H1 (cell line): ENCODE measurements at regions not wholly inside any gene's neighbourhood (a gene's known extent, or its start where the extent isn't known, plus 50 kb on each side); places are given as distances from the start of the nearest gene placed in this dataset.

Experiments
- CTCF ChIA-PET: fragments of 300-600 bp; sonication (Branson Sonifier 250); formaldehyde crosslinking; loops from one replicate; lab custom pipeline; 2021; ENCODE audit not compliant: partially characterized antibody; lab: Charles Lee
- POLR2A ChIA-PET: fragments of 300-600 bp; sonication (Branson Sonifier 250); formaldehyde crosslinking; loops from one replicate; lab custom pipeline; 2021; ENCODE audit warnings: inconsistent platforms; ENCODE audit not compliant: partially characterized antibody; lab: Charles Lee
- DNase-seq, 2 experiments: peaks; one replicate each; pipeline versions ENCODE4 v3.0.0 to v3.0.0-alpha.2; 2010 to 2022; ENCODE audit warnings: low spot score in 2 of 2, low read depth in 1 of 2, mixed read lengths in 1 of 2
- FAIRE-seq: peaks from 2 replicates; lab custom pipeline; 2011; peaks lifted over from hg19 to GRCh38; lab: Jason Lieb, UNC
- H2AFZ ChIP-seq: 2 replicates; pipeline ENCODE4 v1.8.1; 2012; ENCODE audit warnings: low read length, inconsistent platforms
- H2AK5ac ChIP-seq: 2 replicates; pipeline ENCODE4 v1.6.1; 2013; ENCODE audit warnings: low read depth, low read length
- H2BK120ac ChIP-seq: replicated peaks from 2 replicates; pipeline ENCODE3; 2013; ENCODE audit warnings: low read depth, low read length, inconsistent platforms
- H2BK12ac ChIP-seq: 2 replicates; pipeline ENCODE4 v1.6.1; 2013; ENCODE audit warnings: low read depth, low read length
- H2BK15ac ChIP-seq: 2 replicates; pipeline ENCODE4 v1.6.1; 2013; ENCODE audit warnings: low read length
- H2BK20ac ChIP-seq: 2 replicates; pipeline ENCODE4 v1.6.1; 2013; ENCODE audit warnings: low read length
- H2BK5ac ChIP-seq: 2 replicates; pipeline ENCODE4 v1.6.1; 2013; ENCODE audit warnings: low read depth, low read length
- H3K14ac ChIP-seq: 2 replicates; pipeline ENCODE4 v1.6.1; 2013; ENCODE audit warnings: inconsistent platforms; ENCODE audit not compliant: insufficient read length
- H3K18ac ChIP-seq: 2 replicates; pipeline ENCODE4 v1.6.1; 2013; ENCODE audit warnings: low read length; ENCODE audit errors: extremely low read depth
- H3K23ac ChIP-seq: 2 replicates; pipeline ENCODE4 v1.6.1; 2013; ENCODE audit warnings: inconsistent platforms; ENCODE audit not compliant: insufficient read length
- H3K23me2 ChIP-seq: 2 replicates; pipeline ENCODE4 v1.6.1; 2013; ENCODE audit warnings: low read depth, low read length
- H3K27ac ChIP-seq: 2 replicates; pipeline ENCODE4 v1.6.1; 2011; ENCODE audit warnings: low read depth, low read length, inconsistent platforms
- H3K27me3 ChIP-seq, 4 experiments: replicated peaks in 1 of 4; 1 replicate in 1 of 4; 2 replicates in 3 of 4; pipeline versions ENCODE4 v1.6.1 to v1.8.1; 2011 to 2013; ENCODE audit warnings: low read length in 3 of 4, mild to moderate bottlenecking in 3 of 4, inconsistent platforms in 2 of 4, mixed read lengths in 2 of 4, moderate library complexity in 1 of 4; ENCODE audit not compliant: control insufficient read depth in 3 of 4, insufficient read depth in 3 of 4; ENCODE audit errors: extremely low read depth in 1 of 4
- H3K36me3 ChIP-seq, 4 experiments: 2 replicates each; pipeline versions ENCODE4 v1.6.1 to v1.8.1; 2011 to 2013; ENCODE audit warnings: mild to moderate bottlenecking in 4 of 4, low read length in 3 of 4, moderate library complexity in 2 of 4, control low read depth in 1 of 4, inconsistent platforms in 1 of 4; ENCODE audit not compliant: insufficient read depth in 4 of 4, control insufficient read depth in 2 of 4
- H3K4ac ChIP-seq: replicated peaks from 2 replicates; pipeline ENCODE3; 2013; ENCODE audit warnings: low read length, low read depth, mixed read lengths, inconsistent platforms; ENCODE audit not compliant: insufficient read length
- H3K4me1 ChIP-seq, 4 experiments: replicated peaks in 1 of 4; 1 replicate in 1 of 4; 2 replicates in 3 of 4; pipeline versions ENCODE4 v1.6.1 to v1.8.1; 2011 to 2013; ENCODE audit warnings: low read length in 3 of 4, inconsistent platforms in 2 of 4, mixed read lengths in 1 of 4; ENCODE audit not compliant: insufficient read depth in 4 of 4, control insufficient read depth in 3 of 4
- H3K4me2 ChIP-seq, 2 experiments: 2 replicates each; pipeline versions ENCODE4 v1.6.1 to v1.8.1; 2011 to 2013; ENCODE audit warnings: low read depth in 2 of 2, low read length in 2 of 2, control low read depth in 1 of 2, inconsistent platforms in 1 of 2, mild to moderate bottlenecking in 1 of 2; ENCODE audit not compliant: insufficient read depth in 1 of 2
- H3K4me3 ChIP-seq, 4 experiments: fragments of 200-600, 300-600 bp in 1 of 4; sonication (generic), shearing (Covaris generic), sonication (Bioruptor Twin) in 1 of 4; 2 replicates each; pipeline versions ENCODE4 v1.5.1 to v1.8.1; 2011 to 2016; ENCODE audit warnings: low read length in 4 of 4, low read depth in 3 of 4, control low read depth in 2 of 4, inconsistent platforms in 2 of 4, mild to moderate bottlenecking in 2 of 4, mixed read lengths in 1 of 4, moderate library complexity in 1 of 4; ENCODE audit not compliant: insufficient read depth in 2 of 4; ENCODE audit errors: extremely low read depth in 1 of 4
- H3K56ac ChIP-seq: replicated peaks from 2 replicates; pipeline ENCODE3; 2013; ENCODE audit warnings: low read depth, mild to moderate bottlenecking, mixed read lengths, low read length, inconsistent platforms; ENCODE audit not compliant: insufficient read length
- H3K79me1 ChIP-seq: 2 replicates; pipeline ENCODE4 v1.6.1; 2013; ENCODE audit warnings: low read depth, low read length, control low read depth
- H3K79me2 ChIP-seq, 2 experiments: 2 replicates each; pipeline versions ENCODE4 v1.6.1 to v1.8.1; 2012 to 2013; ENCODE audit warnings: low read length in 2 of 2, mild to moderate bottlenecking in 2 of 2, inconsistent platforms in 1 of 2; ENCODE audit not compliant: insufficient read depth in 2 of 2, control insufficient read depth in 1 of 2
- H3K9ac ChIP-seq, 4 experiments: replicated peaks in 1 of 4; 1 replicate in 1 of 4; 2 replicates in 3 of 4; pipeline versions ENCODE4 v1.6.1 to v1.8.1; 2011 to 2013; ENCODE audit warnings: low read depth in 3 of 4, low read length in 3 of 4, control low read depth in 2 of 4, mild to moderate bottlenecking in 2 of 4, moderate library complexity in 2 of 4, inconsistent platforms in 1 of 4; ENCODE audit errors: extremely low read depth in 1 of 4
- H3K9me3 ChIP-seq, 2 experiments: 2 replicates each; pipeline versions ENCODE4 v1.6.1 to v1.8.1; 2012 to 2013; ENCODE audit warnings: mild to moderate bottlenecking in 2 of 2, moderate library complexity in 2 of 2, control low read depth in 1 of 2, inconsistent platforms in 1 of 2, low read depth in 1 of 2, low read length in 1 of 2, mixed read lengths in 1 of 2; ENCODE audit not compliant: insufficient read depth in 2 of 2
- H4K20me1 ChIP-seq, 2 experiments: replicated peaks in 1 of 2; 2 replicates each; pipeline versions ENCODE3 to v1.8.1; 2011 to 2013; ENCODE audit warnings: inconsistent platforms in 2 of 2, low read length in 2 of 2, mild to moderate bottlenecking in 1 of 2; ENCODE audit not compliant: insufficient read depth in 2 of 2, control insufficient read depth in 1 of 2
- H4K5ac ChIP-seq: 2 replicates; pipeline ENCODE4 v1.6.1; 2013; ENCODE audit warnings: low read length, low read depth, mixed read lengths, inconsistent platforms; ENCODE audit not compliant: insufficient read length
- H4K8ac ChIP-seq: 2 replicates; pipeline ENCODE4 v1.8.0; 2013; ENCODE audit warnings: mild to moderate bottlenecking, moderate library complexity, low read length, inconsistent platforms; ENCODE audit not compliant: insufficient read depth; ENCODE audit errors: extremely low read depth
- H4K91ac ChIP-seq: replicated peaks from 2 replicates; pipeline ENCODE3; 2013; ENCODE audit warnings: low read length, mixed read lengths, inconsistent platforms; ENCODE audit not compliant: insufficient read length
- ASH2L ChIP-seq: fragments of 200-600, 300-600 bp; sonication (generic); IDR thresholded peaks from one replicate; pipeline ENCODE4 v1.7.1; 2017; ENCODE audit warnings: low read length
- ATF3 ChIP-seq: IDR thresholded peaks from 2 replicates; pipeline ENCODE4 v1.6.1; 2011; ENCODE audit warnings: low read depth, mild to moderate bottlenecking, low read length; ENCODE audit not compliant: insufficient read depth
- CHD1 ChIP-seq: IDR thresholded peaks from 2 replicates; pipeline ENCODE4 v1.6.1; 2012; ENCODE audit warnings: low read depth, low read length, improper control_type of control experiment
- FOSL1 ChIP-seq: IDR thresholded peaks from 2 replicates; pipeline ENCODE4 v1.6.1; 2011; ENCODE audit warnings: mild to moderate bottlenecking, low read depth, low read length, moderate library complexity; ENCODE audit not compliant: insufficient read depth
- GABPA ChIP-seq: IDR thresholded peaks from 2 replicates; pipeline ENCODE4 v1.6.1; 2011; ENCODE audit warnings: mild to moderate bottlenecking, low read length, moderate library complexity, borderline replicate concordance; ENCODE audit not compliant: insufficient read depth
- RNF2 ChIP-seq: fragments of 200-900, 300-1000 bp; sonication (generic); IDR thresholded peaks from 2 replicates; pipeline ENCODE4 v1.7.1; 2016; ENCODE audit warnings: borderline replicate concordance, low read depth, mild to moderate bottlenecking, antibody characterized with exemption, low read length; ENCODE audit not compliant: poor library complexity, severe bottlenecking; ENCODE audit errors: missing control alignments
- WGBS, 2 experiments: shearing (Covaris generic) in 1 of 2; methylation state at CpG; one replicate each; pipeline versions ENCODE4 v1.1.6 to v1.1.7; 2013 to 2015; ENCODE audit warnings: low lambda C conversion rate in 2 of 2, mixed read lengths in 2 of 2, inconsistent platforms in 1 of 2, low coverage in 1 of 2, missing lambda C conversion rate in 1 of 2; ENCODE audit not compliant: insufficient replicate concordance in 2 of 2, insufficient coverage in 1 of 2, insufficient read length in 1 of 2; ENCODE audit errors: extremely low coverage in 1 of 2, missing lambda C conversion rate in 1 of 2; 5-methylcytosine and 5-hydroxymethylcytosine counted together

- CTCF ChIA-PET: no interaction called here
- H2AK5ac ChIP-seq: no peak overlapping the region
- H3K4me1 ChIP-seq: no peaks in the 10 kb centered on the region
- no peak for FAIRE-seq
- no peak overlapping the region for H3K4ac ChIP-seq
- no peak overlapping the region for H4K5ac ChIP-seq
- no peaks in the 10 kb centered on the region for H4K20me1 ChIP-seq
- DNase-seq: no peak
- no peak overlapping the region for H3K9ac ChIP-seq
- H4K8ac ChIP-seq: no peak overlapping the region
- H2BK12ac ChIP-seq: no peak overlapping the region
- H2BK15ac ChIP-seq: no peak overlapping the region
- no peaks in the 10 kb centered on the region for H3K79me1 ChIP-seq
- no peak overlapping the region for H3K27ac ChIP-seq
- WGBS, 2 experiments: 95% methylated on average over 6 of the region's 6 CpGs; no CpG with 5 or more reads in 1 of the 2 experiments
- POLR2A ChIA-PET: no interaction called here
- no peak overlapping the region for H2BK20ac ChIP-seq
- no peak overlapping the region for H4K91ac ChIP-seq
- TF ChIP-seq ASH2L (no peak), ATF3 (no peak), CHD1 (no peak), GABPA (no peak), FOSL1 (no peak), RNF2 (no peak)
- no peak overlapping the region for H2BK120ac ChIP-seq
- no peaks in the 10 kb centered on the region for H3K9me3 ChIP-seq
- H3K36me3 ChIP-seq: no peaks in the 10 kb centered on the region
- H3K27me3 ChIP-seq: no peaks in the 10 kb centered on the region
- no peak overlapping the region for H3K56ac ChIP-seq
- no peak overlapping the region for H3K23ac ChIP-seq
- no peak overlapping the region for H3K4me3 ChIP-seq
- no peak overlapping the region for H3K4me2 ChIP-seq
- no peaks in the 10 kb centered on the region for H3K23me2 ChIP-seq
- H2AFZ ChIP-seq: no peak overlapping the region
- no peak overlapping the region for H3K18ac ChIP-seq
- no peak overlapping the region for H3K14ac ChIP-seq
- H2BK5ac ChIP-seq: no peak overlapping the region
- no peaks in the 10 kb centered on the region for H3K79me2 ChIP-seq
These were observed 1505.6 kb upstream of the FLRT2 start for GRCh38 chr14:84024231-84024820.
